Transverse colon (tissue), 4 donors: ENCODE measurements at regions not wholly inside any gene's neighbourhood (a gene's known extent, or its start where the extent isn't known, plus 50 kb on each side); places are given as distances from the start of the nearest gene placed in this dataset.

Experiments
- EP300 ChIP-seq: sonication (generic); formaldehyde crosslinking; IDR thresholded peaks from one replicate; pipeline ENCODE4 v1.6.1; 2017; ENCODE audit warnings: antibody characterized with exemption, low read depth
- POLR2AphosphoS5 ChIP-seq, 3 donors: sonication (generic); formaldehyde crosslinking; IDR thresholded peaks; one replicate each; pipeline ENCODE4 v1.6.1; 2016; ENCODE audit warnings: antibody characterized with exemption in 3 of 3
- TF ChIP-seq, protein P1 (sequence below), 5 experiments: fragments of 200-600 bp in 3 of 5; fragments of 450-650 bp in 2 of 5; sonication (generic) in 3 of 5; IDR thresholded peaks; 1 replicate in 2 of 5; 2 replicates in 3 of 5; pipeline ENCODE4 v1.5.1; 2016 to 2017; ENCODE audit warnings: antibody characterized with exemption in 5 of 5, inconsistent platforms in 3 of 5, mild to moderate bottlenecking in 2 of 5, moderate library complexity in 1 of 5

DNA sequence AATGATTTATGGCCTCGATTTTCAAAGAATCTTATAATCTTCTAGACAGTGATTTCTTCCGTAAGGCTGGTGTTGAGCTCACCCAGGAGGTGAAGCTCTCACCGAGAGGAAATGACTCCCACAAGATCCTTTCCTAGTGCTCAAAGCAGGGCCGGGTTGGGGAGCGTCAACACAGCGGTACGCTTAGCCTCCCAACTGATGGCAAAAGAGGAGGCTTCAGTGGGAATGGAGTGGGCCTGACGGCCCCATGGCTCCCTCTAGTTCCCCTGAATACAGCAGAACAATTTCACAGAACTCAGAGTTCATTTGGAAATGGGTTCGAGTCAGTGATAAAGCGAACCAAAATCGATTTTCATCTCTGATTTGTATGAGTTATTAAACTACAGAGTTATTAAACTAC lies 449.5 kb downstream of the KLF12 start:
- TF ChIP-seq, protein P1, sequence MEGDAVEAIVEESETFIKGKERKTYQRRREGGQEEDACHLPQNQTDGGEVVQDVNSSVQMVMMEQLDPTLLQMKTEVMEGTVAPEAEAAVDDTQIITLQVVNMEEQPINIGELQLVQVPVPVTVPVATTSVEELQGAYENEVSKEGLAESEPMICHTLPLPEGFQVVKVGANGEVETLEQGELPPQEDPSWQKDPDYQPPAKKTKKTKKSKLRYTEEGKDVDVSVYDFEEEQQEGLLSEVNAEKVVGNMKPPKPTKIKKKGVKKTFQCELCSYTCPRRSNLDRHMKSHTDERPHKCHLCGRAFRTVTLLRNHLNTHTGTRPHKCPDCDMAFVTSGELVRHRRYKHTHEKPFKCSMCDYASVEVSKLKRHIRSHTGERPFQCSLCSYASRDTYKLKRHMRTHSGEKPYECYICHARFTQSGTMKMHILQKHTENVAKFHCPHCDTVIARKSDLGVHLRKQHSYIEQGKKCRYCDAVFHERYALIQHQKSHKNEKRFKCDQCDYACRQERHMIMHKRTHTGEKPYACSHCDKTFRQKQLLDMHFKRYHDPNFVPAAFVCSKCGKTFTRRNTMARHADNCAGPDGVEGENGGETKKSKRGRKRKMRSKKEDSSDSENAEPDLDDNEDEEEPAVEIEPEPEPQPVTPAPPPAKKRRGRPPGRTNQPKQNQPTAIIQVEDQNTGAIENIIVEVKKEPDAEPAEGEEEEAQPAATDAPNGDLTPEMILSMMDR (IDR thresholded peaks at IDR 0.05) = no peak
- TF ChIP-seq EP300 = no peak
- TF ChIP-seq POLR2AphosphoS5 (IDR thresholded peaks at IDR 0.05) = no peak
